ENCODE measurements at regions not wholly inside any gene's neighbourhood (a gene's known extent, or its start where the extent isn't known, plus 50 kb on each side); places are given as distances from the start of the nearest gene placed in this dataset.

DNA sequence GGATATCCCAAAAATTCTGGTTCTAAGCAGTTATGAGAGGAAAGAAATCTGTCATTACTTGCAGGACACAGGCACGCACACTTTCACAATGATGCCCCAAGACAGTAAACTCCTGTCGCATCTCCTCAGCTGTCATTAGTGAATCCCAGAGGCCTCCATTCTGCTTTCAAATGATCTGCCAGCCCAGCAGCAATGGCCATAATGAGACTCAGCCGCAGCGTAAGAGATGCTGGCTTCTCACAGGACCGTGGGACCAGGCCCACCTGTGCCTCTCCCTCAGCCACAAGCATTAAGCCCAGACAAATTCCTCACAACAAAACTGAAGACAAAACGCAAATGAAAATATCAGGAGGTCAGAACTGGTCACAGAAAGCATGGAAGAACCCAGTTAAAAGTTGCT, 98.0 kb upstream of the VLDLR start:
- Histone ChIP-seq H3K27me3 (ENCODE audit: control insufficient read depth, insufficient read depth, low read length) (no peaks in the 10 kb centered on the region), H3K4me3 (ENCODE audit: low read depth in 2 of 2, low read length in 2 of 2) (no peak overlapping the region), H3K36me3 (ENCODE audit: control insufficient read depth, insufficient read depth, low read length) (no peaks in the 10 kb centered on the region), H3K27ac (ENCODE audit: low read length) (no peak overlapping the region), H3K9me3 (ENCODE audit: control insufficient read depth, insufficient read depth, low read depth, low read length) (no peaks in the 10 kb centered on the region), H3K4me1 (ENCODE audit: control insufficient read depth, insufficient read depth, low read length) (no peaks in the 10 kb centered on the region)
- in situ Hi-C loops (cut with HindIII; ENCODE audit: low pct_unique_long_range_greater_than_20kb, low sequenced_read_pairs): no loop called here
- BruUV-seq (replicated peaks): no TSS peak
- ChIA-PET CTCF (no interaction called here), POLR2A (no interaction called here)
- no peak for TF ChIP-seq TCF7L2 (IDR thresholded peaks at IDR 0.05; ENCODE audit: low read depth, low read length)
- TF ChIP-seq, protein P1, sequence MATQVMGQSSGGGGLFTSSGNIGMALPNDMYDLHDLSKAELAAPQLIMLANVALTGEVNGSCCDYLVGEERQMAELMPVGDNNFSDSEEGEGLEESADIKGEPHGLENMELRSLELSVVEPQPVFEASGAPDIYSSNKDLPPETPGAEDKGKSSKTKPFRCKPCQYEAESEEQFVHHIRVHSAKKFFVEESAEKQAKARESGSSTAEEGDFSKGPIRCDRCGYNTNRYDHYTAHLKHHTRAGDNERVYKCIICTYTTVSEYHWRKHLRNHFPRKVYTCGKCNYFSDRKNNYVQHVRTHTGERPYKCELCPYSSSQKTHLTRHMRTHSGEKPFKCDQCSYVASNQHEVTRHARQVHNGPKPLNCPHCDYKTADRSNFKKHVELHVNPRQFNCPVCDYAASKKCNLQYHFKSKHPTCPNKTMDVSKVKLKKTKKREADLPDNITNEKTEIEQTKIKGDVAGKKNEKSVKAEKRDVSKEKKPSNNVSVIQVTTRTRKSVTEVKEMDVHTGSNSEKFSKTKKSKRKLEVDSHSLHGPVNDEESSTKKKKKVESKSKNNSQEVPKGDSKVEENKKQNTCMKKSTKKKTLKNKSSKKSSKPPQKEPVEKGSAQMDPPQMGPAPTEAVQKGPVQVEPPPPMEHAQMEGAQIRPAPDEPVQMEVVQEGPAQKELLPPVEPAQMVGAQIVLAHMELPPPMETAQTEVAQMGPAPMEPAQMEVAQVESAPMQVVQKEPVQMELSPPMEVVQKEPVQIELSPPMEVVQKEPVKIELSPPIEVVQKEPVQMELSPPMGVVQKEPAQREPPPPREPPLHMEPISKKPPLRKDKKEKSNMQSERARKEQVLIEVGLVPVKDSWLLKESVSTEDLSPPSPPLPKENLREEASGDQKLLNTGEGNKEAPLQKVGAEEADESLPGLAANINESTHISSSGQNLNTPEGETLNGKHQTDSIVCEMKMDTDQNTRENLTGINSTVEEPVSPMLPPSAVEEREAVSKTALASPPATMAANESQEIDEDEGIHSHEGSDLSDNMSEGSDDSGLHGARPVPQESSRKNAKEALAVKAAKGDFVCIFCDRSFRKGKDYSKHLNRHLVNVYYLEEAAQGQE (IDR thresholded peaks at IDR 0.05; ENCODE audit: insufficient read depth in 1 of 2, low read depth in 2 of 2, low read length in 1 of 2): no peak
- no peak for TF ChIP-seq SIN3A (IDR thresholded peaks at IDR 0.05; ENCODE audit: borderline replicate concordance, insufficient read depth, low read depth, low read length)
- TF ChIP-seq, protein P2, sequence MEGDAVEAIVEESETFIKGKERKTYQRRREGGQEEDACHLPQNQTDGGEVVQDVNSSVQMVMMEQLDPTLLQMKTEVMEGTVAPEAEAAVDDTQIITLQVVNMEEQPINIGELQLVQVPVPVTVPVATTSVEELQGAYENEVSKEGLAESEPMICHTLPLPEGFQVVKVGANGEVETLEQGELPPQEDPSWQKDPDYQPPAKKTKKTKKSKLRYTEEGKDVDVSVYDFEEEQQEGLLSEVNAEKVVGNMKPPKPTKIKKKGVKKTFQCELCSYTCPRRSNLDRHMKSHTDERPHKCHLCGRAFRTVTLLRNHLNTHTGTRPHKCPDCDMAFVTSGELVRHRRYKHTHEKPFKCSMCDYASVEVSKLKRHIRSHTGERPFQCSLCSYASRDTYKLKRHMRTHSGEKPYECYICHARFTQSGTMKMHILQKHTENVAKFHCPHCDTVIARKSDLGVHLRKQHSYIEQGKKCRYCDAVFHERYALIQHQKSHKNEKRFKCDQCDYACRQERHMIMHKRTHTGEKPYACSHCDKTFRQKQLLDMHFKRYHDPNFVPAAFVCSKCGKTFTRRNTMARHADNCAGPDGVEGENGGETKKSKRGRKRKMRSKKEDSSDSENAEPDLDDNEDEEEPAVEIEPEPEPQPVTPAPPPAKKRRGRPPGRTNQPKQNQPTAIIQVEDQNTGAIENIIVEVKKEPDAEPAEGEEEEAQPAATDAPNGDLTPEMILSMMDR (IDR thresholded peaks at IDR 0.05): no peak
- no peak for TF ChIP-seq POLR2AphosphoS5 (IDR thresholded peaks at IDR 0.05; ENCODE audit: low read depth, low read length)
- intact Hi-C loops (cut with micrococcal nuclease; ENCODE audit: unreplicated experiment): no loop called here
- DNase-seq (ENCODE audit: low read depth, low spot score): no peak
- ATAC-seq: no peak

DNA sequence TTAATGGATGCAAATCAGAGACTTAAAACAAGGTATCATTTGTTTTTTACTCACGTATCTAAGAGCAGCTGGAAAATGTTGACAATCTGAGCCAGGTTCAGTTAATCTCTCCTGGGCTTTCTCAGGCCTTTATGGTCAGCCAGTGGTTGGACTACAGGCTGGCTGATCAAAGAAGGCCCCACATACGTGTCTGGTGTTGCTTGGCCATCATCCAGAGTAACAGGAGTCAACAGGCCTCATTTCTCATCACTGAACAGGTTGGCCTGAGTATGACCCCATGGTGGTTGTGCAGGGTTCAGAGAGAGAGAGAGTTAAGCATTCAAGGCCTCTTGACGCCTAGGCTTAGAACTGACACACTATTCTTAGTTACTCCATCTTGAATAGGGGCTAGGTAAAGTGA, 97.0 kb upstream of the VLDLR start:
- Histone ChIP-seq H3K27me3 (ENCODE audit: control insufficient read depth, insufficient read depth, low read length) (no peaks in the 10 kb centered on the region), H3K4me1 (ENCODE audit: control insufficient read depth, insufficient read depth, low read length) (no peaks in the 10 kb centered on the region), H3K4me3 (ENCODE audit: low read depth in 2 of 2, low read length in 2 of 2) (no peak overlapping the region), H3K36me3 (ENCODE audit: control insufficient read depth, insufficient read depth, low read length) (no peaks in the 10 kb centered on the region), H3K27ac (ENCODE audit: low read length) (no peak overlapping the region), H3K9me3 (ENCODE audit: control insufficient read depth, insufficient read depth, low read depth, low read length) (no peaks in the 10 kb centered on the region)
- ATAC-seq (no peak), DNase-seq (ENCODE audit: low read depth, low spot score) (no peak)
- CTCF ChIA-PET: no interaction called here
- TF ChIP-seq POLR2AphosphoS5 (IDR thresholded peaks at IDR 0.05; ENCODE audit: low read depth, low read length) (no peak), SIN3A (IDR thresholded peaks at IDR 0.05; ENCODE audit: borderline replicate concordance, insufficient read depth, low read depth, low read length) (no peak), TCF7L2 (IDR thresholded peaks at IDR 0.05; ENCODE audit: low read depth, low read length) (no peak)
- TF ChIP-seq, protein P2 (IDR thresholded peaks at IDR 0.05): no peak
- TF ChIP-seq, protein P1 (IDR thresholded peaks at IDR 0.05; ENCODE audit: insufficient read depth in 1 of 2, low read depth in 2 of 2, low read length in 1 of 2): no peak
- in situ Hi-C loops (cut with HindIII; ENCODE audit: low pct_unique_long_range_greater_than_20kb, low sequenced_read_pairs): no loop called here
- POLR2A ChIA-PET: no interaction called here
- intact Hi-C loops (cut with micrococcal nuclease; ENCODE audit: unreplicated experiment): no loop called here
- no TSS peak for BruUV-seq (replicated peaks)

Data from Panc1 (cell line).